ENCODE measurements at regions not wholly inside any gene's neighbourhood (a gene's known extent, or its start where the extent isn't known, plus 50 kb on each side); places are given as distances from the start of the nearest gene placed in this dataset.

- Histone ChIP-seq H3K23ac (ENCODE audit: insufficient read length) (no peak overlapping the region), H3K9me3 (ENCODE audit: insufficient read depth in 2 of 2, low read depth in 1 of 2, low read length in 1 of 2) (no peaks in the 10 kb centered on the region; a peak in 1 of 4 replicates), H3K36me3 (ENCODE audit: control insufficient read depth in 2 of 4, insufficient read depth in 4 of 4, low read length in 3 of 4) (peaks cover 8 to 22% (median 16%) of the 10 kb centered on the region in 4 experiments; a peak in 6 of 8 replicates), H3K27me3 (replicated peaks in 1 of 4; ENCODE audit: control insufficient read depth in 3 of 4, extremely low read depth in 1 of 4, insufficient read depth in 3 of 4, low read length in 3 of 4) (no peaks in the 10 kb centered on the region), H3K79me1 (ENCODE audit: low read depth, low read length) (peaks cover 23% of the 10 kb centered on the region), H2BK12ac (ENCODE audit: low read depth, low read length) (no peak overlapping the region), H4K5ac (ENCODE audit: insufficient read length, low read depth, low read length) (no peak overlapping the region), H3K4me2 (ENCODE audit: insufficient read depth in 1 of 2, low read depth in 2 of 2, low read length in 2 of 2) (no peak overlapping the region), H2BK120ac (replicated peaks; ENCODE audit: low read depth, low read length) (no peak overlapping the region), H3K23me2 (ENCODE audit: low read depth, low read length) (peaks cover 18% of the 10 kb centered on the region; the same call in 1 of the 2 replicates), H3K4ac (replicated peaks; ENCODE audit: insufficient read length, low read depth, low read length) (no peak overlapping the region), H3K18ac (ENCODE audit: extremely low read depth, low read length) (no peak overlapping the region), H3K79me2 (ENCODE audit: control insufficient read depth in 1 of 2, insufficient read depth in 2 of 2, low read length in 2 of 2) (peaks cover 7 to 85% of the 10 kb centered on the region in 2 experiments; a peak in 3 of 4 replicates), H4K20me1 (replicated peaks in 1 of 2; ENCODE audit: control insufficient read depth in 1 of 2, insufficient read depth in 2 of 2, low read length in 2 of 2) (peaks cover 5 to 24% of the 10 kb centered on the region in 2 experiments), H3K56ac (replicated peaks; ENCODE audit: insufficient read length, low read depth, low read length) (no peak overlapping the region), H2AK5ac (ENCODE audit: low read depth, low read length) (no peak overlapping the region), H2AFZ (ENCODE audit: low read length) (no peak overlapping the region), H2BK15ac (ENCODE audit: low read length) (no peak overlapping the region), H3K14ac (ENCODE audit: insufficient read length) (no peak overlapping the region), H3K27ac (ENCODE audit: low read depth, low read length) (peak overlapping the region; percentile 47; the same call in 1 of the 2 replicates), H3K4me3 (ENCODE audit: extremely low read depth in 1 of 4, insufficient read depth in 2 of 4, low read depth in 3 of 4, low read length in 4 of 4) (no peak overlapping the region), H3K4me1 (replicated peaks in 1 of 4; ENCODE audit: control insufficient read depth in 3 of 4, insufficient read depth in 4 of 4, low read length in 3 of 4) (peaks cover 8 to 33% (median 24%) of the 10 kb centered on the region in 4 experiments), H4K91ac (replicated peaks; ENCODE audit: insufficient read length, low read length) (no peak overlapping the region), H2BK5ac (ENCODE audit: low read depth, low read length) (no peak overlapping the region), H3K9ac (replicated peaks in 1 of 4; ENCODE audit: extremely low read depth in 1 of 4, low read depth in 3 of 4, low read length in 3 of 4) (no peak overlapping the region), H2BK20ac (ENCODE audit: low read length) (0 out of 2 replicates have a peak overlapping the region, but pooled peaks have one; percentile 80), H4K8ac (ENCODE audit: extremely low read depth, insufficient read depth, low read length) (no peak overlapping the region)
- POLR2A ChIA-PET (ENCODE audit: partially characterized antibody) = interaction anchor here (1.3 to 2.3 kb wide), 2 partner anchors 11 to 32 kb away, joined by 5 to 6 read pairs; no protein-coding TSS in a partner anchor
- FAIRE-seq (no peak), DNase-seq (ENCODE audit: low read depth in 1 of 2, low spot score in 2 of 2) (no peak)
- CTCF ChIA-PET (ENCODE audit: partially characterized antibody) = interaction anchor here (0.6 to 2.7 kb wide), 10 partner anchors 9 to 717 kb away, joined by 3 to 9 read pairs (median 4); no protein-coding TSS in a partner anchor
- 93% methylated on average over 35 of the region's 35 CpGs; no CpG with 5 or more reads in 1 of the 2 experiments for WGBS, 2 experiments (ENCODE audit: extremely low coverage in 1 of 2, insufficient coverage in 1 of 2, insufficient read length in 1 of 2, insufficient replicate concordance in 2 of 2, low coverage in 1 of 2, low lambda C conversion rate in 2 of 2, missing lambda C conversion rate in 1 of 2)
- no peak for TF ChIP-seq SP1 (IDR thresholded peaks at IDR 0.05; ENCODE audit: low read depth, low read length)
- TF ChIP-seq SP4 (IDR thresholded peaks at IDR 0.05; ENCODE audit: low read length) = no peak
- TF ChIP-seq KDM4A (IDR thresholded peaks at IDR 0.05; ENCODE audit: low read depth, low read length, severe bottlenecking) = no peak
- TF ChIP-seq CBX5 (IDR thresholded peaks at IDR 0.05; ENCODE audit: low read depth, low read length) = no peak
- no peak for TF ChIP-seq TBP (IDR thresholded peaks at IDR 0.05; ENCODE audit: low read depth, low read length)
Observed at GRCh38 chr17:77481476-77482374, 341.0 kb downstream of the SEC14L1 start.
